ENCODE measurements at regions not wholly inside any gene's neighbourhood (a gene's known extent, or its start where the extent isn't known, plus 50 kb on each side); places are given as distances from the start of the nearest gene placed in this dataset.

GRCh38 chr2:235334179-235334578, 159.7 kb upstream of the AGAP1 start:
- DNase-seq (ENCODE audit: low read depth in 4 of 4, low spot score in 3 of 4) = no peak

GRCh38 chr2:235343156-235343774, 150.6 kb upstream of the AGAP1 start:
- DNase-seq (ENCODE audit: low read depth in 4 of 4, low spot score in 3 of 4) = no peak

GRCh38 chr2:235343869-235344268, 150.0 kb upstream of the AGAP1 start:
- no peak for DNase-seq (ENCODE audit: low read depth in 4 of 4, low spot score in 3 of 4)

GRCh38 chr2:235345745-235346144, 148.1 kb upstream of the AGAP1 start:
- no peak for DNase-seq (ENCODE audit: low read depth in 4 of 4, low spot score in 3 of 4)

GRCh38 chr2:235347691-235348090, 146.2 kb upstream of the AGAP1 start:
- DNase-seq (ENCODE audit: low read depth in 4 of 4, low spot score in 3 of 4) = no peak

GRCh38 chr2:235348329-235348728, 145.5 kb upstream of the AGAP1 start:
- no peak for DNase-seq (ENCODE audit: low read depth in 4 of 4, low spot score in 3 of 4)

- DNase-seq (ENCODE audit: low read depth in 4 of 4, low spot score in 3 of 4) = no peak
Measured at GRCh38 chr2:235350234-235350633, 143.6 kb upstream of the AGAP1 start.

GRCh38 chr2:235352541-235352940, 141.3 kb upstream of the AGAP1 start:
- DNase-seq (ENCODE audit: low read depth in 4 of 4, low spot score in 3 of 4) = no peak

GRCh38 chr2:235357881-235358280, 136.0 kb upstream of the AGAP1 start:
- DNase-seq (ENCODE audit: low read depth in 4 of 4, low spot score in 3 of 4) = no peak

GRCh38 chr2:235358981-235359471, 134.8 kb upstream of the AGAP1 start:
- no peak for DNase-seq (ENCODE audit: low read depth in 4 of 4, low spot score in 3 of 4)

GRCh38 chr2:235360446-235360845, 133.4 kb upstream of the AGAP1 start:
- no peak for DNase-seq (ENCODE audit: low read depth in 4 of 4, low spot score in 3 of 4)

- DNase-seq (ENCODE audit: low read depth in 4 of 4, low spot score in 3 of 4) = no peak
Measured at GRCh38 chr2:235365743-235366142, 128.1 kb upstream of the AGAP1 start.

- DNase-seq (ENCODE audit: low read depth in 4 of 4, low spot score in 3 of 4) = no peak
Measured at GRCh38 chr2:235366390-235366789, 127.5 kb upstream of the AGAP1 start.

GRCh38 chr2:235366807-235367206, 127.0 kb upstream of the AGAP1 start:
- DNase-seq (ENCODE audit: low read depth in 4 of 4, low spot score in 3 of 4) = no peak

- DNase-seq (ENCODE audit: low read depth in 4 of 4, low spot score in 3 of 4) = no peak
Measured at GRCh38 chr2:235371018-235371417, 122.8 kb upstream of the AGAP1 start.

GRCh38 chr2:235373171-235373570, 120.7 kb upstream of the AGAP1 start:
- DNase-seq (ENCODE audit: low read depth in 4 of 4, low spot score in 3 of 4) = no peak

GRCh38 chr2:235377176-235377575, 116.7 kb upstream of the AGAP1 start:
- DNase-seq (ENCODE audit: low read depth in 4 of 4, low spot score in 3 of 4) = no peak

GRCh38 chr2:235378246-235378645, 115.6 kb upstream of the AGAP1 start:
- no peak for DNase-seq (ENCODE audit: low read depth in 4 of 4, low spot score in 3 of 4)

- DNase-seq (ENCODE audit: low read depth in 4 of 4, low spot score in 3 of 4) = no peak
Measured at GRCh38 chr2:235378944-235379343, 114.9 kb upstream of the AGAP1 start.

- no peak for DNase-seq (ENCODE audit: low read depth in 4 of 4, low spot score in 3 of 4)
Measured at GRCh38 chr2:235381261-235381912, 112.5 kb upstream of the AGAP1 start.

- DNase-seq (ENCODE audit: low read depth in 4 of 4, low spot score in 3 of 4) = no peak
Measured at GRCh38 chr2:235382179-235382578, 111.7 kb upstream of the AGAP1 start.

GRCh38 chr2:235382601-235383000, 111.2 kb upstream of the AGAP1 start:
- DNase-seq (ENCODE audit: low read depth in 4 of 4, low spot score in 3 of 4) = no peak
